Neural cell (in vitro differentiated cells): ENCODE measurements at regions not wholly inside any gene's neighbourhood (a gene's known extent, or its start where the extent isn't known, plus 50 kb on each side); places are given as distances from the start of the nearest gene placed in this dataset.

Source experiments
- H2AFZ ChIP-seq: fragments of 200-600, 300-800 bp; sonication (generic), shearing (Covaris generic); 2 replicates; pipeline ENCODE4 v1.6.0; 2014; ENCODE audit warnings: low read depth, mild to moderate bottlenecking, antibody characterized with exemption, low read length, moderate library complexity
- H3F3A ChIP-seq: fragments of 200-600 bp; shearing (Covaris generic); 2 replicates; pipeline ENCODE4 v1.6.1; 2016; ENCODE audit warnings: mild to moderate bottlenecking, moderate library complexity, mixed read lengths, antibody characterized with exemption, low read length; ENCODE audit not compliant: insufficient read depth, poor library complexity, severe bottlenecking
- H3K27ac ChIP-seq: fragments of 200-600, 300-800 bp; sonication (generic), shearing (Covaris generic); 2 replicates; pipeline ENCODE4 v1.5.1; 2014; ENCODE audit warnings: mild to moderate bottlenecking, low read length, moderate library complexity
- H3K27me3 ChIP-seq: fragments of 300-800, 200-600 bp; sonication (generic), shearing (Covaris generic); 2 replicates; pipeline ENCODE4 v1.6.0; 2014; ENCODE audit warnings: mild to moderate bottlenecking, low read depth, low read length, moderate library complexity; ENCODE audit not compliant: insufficient read depth
- H3K36me3 ChIP-seq: fragments of 300-800, 200-600 bp; sonication (generic), shearing (Covaris generic); 2 replicates; pipeline ENCODE4 v1.5.1; 2014; ENCODE audit warnings: mild to moderate bottlenecking, antibody characterized with exemption, low read length, moderate library complexity; ENCODE audit not compliant: insufficient read depth
- H3K4me2 ChIP-seq: fragments of 300-800, 200-600 bp; sonication (generic), shearing (Covaris generic); 2 replicates; pipeline ENCODE4 v1.6.0; 2014; ENCODE audit warnings: mild to moderate bottlenecking, low read length
- H3K4me3 ChIP-seq: fragments of 300-800, 200-600 bp; sonication (generic), shearing (Covaris generic); 2 replicates; pipeline ENCODE4 v1.5.1; 2014; ENCODE audit warnings: mild to moderate bottlenecking, low read length, moderate library complexity
- H3K79me2 ChIP-seq: fragments of 200-600 bp; shearing (Covaris generic); replicated peaks from 2 replicates; pipeline ENCODE4 v1.6.0; 2014; ENCODE audit warnings: mild to moderate bottlenecking, low read length, moderate library complexity; ENCODE audit not compliant: insufficient read depth
- H3K9ac ChIP-seq: fragments of 300-800, 200-600 bp; sonication (generic), shearing (Covaris generic); 2 replicates; pipeline ENCODE4 v1.6.1; 2016; ENCODE audit warnings: mild to moderate bottlenecking, low read length, mixed read lengths
- H3K9me2 ChIP-seq: fragments of 200-600 bp; shearing (Covaris generic); 2 replicates; pipeline ENCODE4 v1.6.1; 2016; ENCODE audit warnings: mild to moderate bottlenecking, low read length, mixed read lengths; ENCODE audit not compliant: insufficient read depth
- H3K9me3 ChIP-seq: fragments of 200-600, 300-800 bp; sonication (generic), shearing (Covaris generic); 2 replicates; pipeline ENCODE4 v1.6.1; 2016; ENCODE audit warnings: mild to moderate bottlenecking, mixed run types, low read length, moderate library complexity, mixed read lengths
- H4K20me1 ChIP-seq: fragments of 200-600 bp; shearing (Covaris generic); 2 replicates; pipeline ENCODE4 v1.6.1; 2016; ENCODE audit warnings: mild to moderate bottlenecking, mixed run types; ENCODE audit not compliant: insufficient read depth
- CTCF ChIP-seq: fragments of 450-650 bp; IDR thresholded peaks from 2 replicates; pipeline ENCODE4 v1.5.1; 2014; ENCODE audit warnings: antibody characterized with exemption, mild to moderate bottlenecking, moderate library complexity; ENCODE audit not compliant: poor library complexity, severe bottlenecking
- EP300 ChIP-seq: fragments of 450-650 bp; conservative IDR thresholded peaks from 2 replicates; pipeline ENCODE4 v1.6.1; 2014; ENCODE audit warnings: antibody characterized with exemption, mild to moderate bottlenecking, moderate library complexity; ENCODE audit not compliant: poor library complexity, severe bottlenecking
- EZH2 ChIP-seq: fragments of 200-600, 300-800 bp; shearing (Covaris generic), sonication (generic); IDR thresholded peaks from 2 replicates; pipeline ENCODE4 v1.6.1; 2014; ENCODE audit warnings: antibody characterized with exemption, low read length, borderline replicate concordance, mild to moderate bottlenecking; ENCODE audit not compliant: insufficient read depth, poor library complexity, severe bottlenecking
- MXI1 ChIP-seq: fragments of 450-650 bp; conservative IDR thresholded peaks from 2 replicates; pipeline ENCODE4 v1.6.1; 2014; ENCODE audit warnings: antibody characterized with exemption, mild to moderate bottlenecking; ENCODE audit not compliant: poor library complexity, severe bottlenecking
- POLR2AphosphoS5 ChIP-seq: IDR thresholded peaks from 2 replicates; pipeline ENCODE4 v1.6.1; 2012
- RAD21 ChIP-seq: fragments of 450-650 bp; conservative IDR thresholded peaks from 2 replicates; pipeline ENCODE4 v1.6.1; 2014; ENCODE audit warnings: antibody characterized with exemption, mild to moderate bottlenecking, moderate library complexity
- REST ChIP-seq: IDR thresholded peaks from 2 replicates; pipeline ENCODE4 v1.6.1; 2012; ENCODE audit warnings: borderline replicate concordance
- SMC3 ChIP-seq: fragments of 450-650 bp; conservative IDR thresholded peaks from 2 replicates; pipeline ENCODE4 v1.6.1; 2014; ENCODE audit warnings: antibody characterized with exemption, mild to moderate bottlenecking, moderate library complexity; ENCODE audit not compliant: poor library complexity
- TAF1 ChIP-seq: IDR thresholded peaks from 2 replicates; pipeline ENCODE4 v1.6.1; 2012; ENCODE audit warnings: low read depth

- Histone ChIP-seq H3K27me3 (no peaks in the 10 kb centered on the region), H3K4me3 (no peak overlapping the region), H3K9ac (no peak overlapping the region), H3K27ac (no peak overlapping the region), H3K9me2 (no peaks in the 10 kb centered on the region), H4K20me1 (no peaks in the 10 kb centered on the region), H2AFZ (no peak overlapping the region), H3K9me3 (no peaks in the 10 kb centered on the region), H3K4me2 (no peak overlapping the region), H3K79me2 (no peaks in the 10 kb centered on the region), H3K36me3 (no peaks in the 10 kb centered on the region), H3F3A (no peaks in the 10 kb centered on the region)
- TF ChIP-seq CTCF (no peak), REST (no peak), SMC3 (no peak), MXI1 (no peak), TAF1 (no peak), RAD21 (no peak), POLR2AphosphoS5 (no peak), EZH2 (no peak), EP300 (no peak)
Observed at GRCh38 chr2:150585221-150585971, 97.9 kb upstream of the RND3 start.

GRCh38 chr2:150584081-150584480 is 96.6 kb upstream of the RND3 start:
- no peaks in the 10 kb centered on the region for H3K79me2 ChIP-seq
- H3K9me2 ChIP-seq = no peaks in the 10 kb centered on the region
- no peak overlapping the region for H3K27ac ChIP-seq
- no peaks in the 10 kb centered on the region for H3K36me3 ChIP-seq
- no peaks in the 10 kb centered on the region for H3K9me3 ChIP-seq
- H3F3A ChIP-seq = no peaks in the 10 kb centered on the region
- H3K4me2 ChIP-seq = no peak overlapping the region
- H4K20me1 ChIP-seq = no peaks in the 10 kb centered on the region
- no peaks in the 10 kb centered on the region for H3K27me3 ChIP-seq
- H2AFZ ChIP-seq = no peak overlapping the region
- no peak for TF ChIP-seq REST
- TF ChIP-seq EP300 = no peak
- TF ChIP-seq TAF1 = no peak
- no peak for TF ChIP-seq MXI1
- no peak for TF ChIP-seq SMC3
- TF ChIP-seq CTCF = no peak
- TF ChIP-seq EZH2 = no peak
- no peak for TF ChIP-seq POLR2AphosphoS5
- TF ChIP-seq RAD21 = no peak
- no peak overlapping the region for H3K4me3 ChIP-seq
- no peak overlapping the region for H3K9ac ChIP-seq
